ENCODE measurements at regions not wholly inside any gene's neighbourhood (a gene's known extent, or its start where the extent isn't known, plus 50 kb on each side); places are given as distances from the start of the nearest gene placed in this dataset.

DNA sequence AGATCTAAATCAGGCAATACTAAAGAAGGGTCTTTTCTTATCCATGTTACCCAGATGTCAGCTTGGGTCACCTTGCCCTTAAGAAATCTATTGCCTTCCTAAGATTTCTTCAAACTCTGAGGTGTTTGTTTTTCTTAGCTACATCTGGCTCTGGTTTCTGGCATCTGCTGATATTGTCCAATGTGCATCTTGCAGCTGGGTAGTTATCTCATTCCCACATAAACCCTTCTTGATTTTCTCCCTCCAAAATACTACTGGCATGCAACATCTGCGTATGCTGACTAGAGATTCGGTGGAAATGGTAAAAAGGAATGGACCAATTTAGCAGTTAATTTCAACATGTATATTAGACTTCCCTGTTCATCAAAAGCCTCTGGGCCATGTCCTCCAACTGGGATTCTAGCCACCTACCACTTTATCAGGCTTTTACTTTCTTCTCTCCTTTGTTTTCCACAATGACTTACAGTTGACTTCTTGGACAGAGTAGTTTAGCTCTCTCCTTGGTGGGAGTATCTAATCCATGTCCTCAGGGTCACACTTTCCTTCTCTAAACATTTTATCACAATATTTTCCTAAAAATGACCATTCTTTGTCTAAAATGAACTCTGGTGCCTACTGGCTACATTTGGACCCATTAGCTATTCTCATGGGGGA is 324.8 kb upstream of the FAR2 start:
- TF ChIP-seq, protein P1, sequence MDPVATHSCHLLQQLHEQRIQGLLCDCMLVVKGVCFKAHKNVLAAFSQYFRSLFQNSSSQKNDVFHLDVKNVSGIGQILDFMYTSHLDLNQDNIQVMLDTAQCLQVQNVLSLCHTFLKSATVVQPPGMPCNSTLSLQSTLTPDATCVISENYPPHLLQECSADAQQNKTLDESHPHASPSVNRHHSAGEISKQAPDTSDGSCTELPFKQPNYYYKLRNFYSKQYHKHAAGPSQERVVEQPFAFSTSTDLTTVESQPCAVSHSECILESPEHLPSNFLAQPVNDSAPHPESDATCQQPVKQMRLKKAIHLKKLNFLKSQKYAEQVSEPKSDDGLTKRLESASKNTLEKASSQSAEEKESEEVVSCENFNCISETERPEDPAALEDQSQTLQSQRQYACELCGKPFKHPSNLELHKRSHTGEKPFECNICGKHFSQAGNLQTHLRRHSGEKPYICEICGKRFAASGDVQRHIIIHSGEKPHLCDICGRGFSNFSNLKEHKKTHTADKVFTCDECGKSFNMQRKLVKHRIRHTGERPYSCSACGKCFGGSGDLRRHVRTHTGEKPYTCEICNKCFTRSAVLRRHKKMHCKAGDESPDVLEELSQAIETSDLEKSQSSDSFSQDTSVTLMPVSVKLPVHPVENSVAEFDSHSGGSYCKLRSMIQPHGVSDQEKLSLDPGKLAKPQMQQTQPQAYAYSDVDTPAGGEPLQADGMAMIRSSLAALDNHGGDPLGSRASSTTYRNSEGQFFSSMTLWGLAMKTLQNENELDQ (tag by site-specific recombination; IDR thresholded peaks at IDR 0.05; ENCODE audit: low read depth) = no peak
- TF ChIP-seq, protein P2, sequence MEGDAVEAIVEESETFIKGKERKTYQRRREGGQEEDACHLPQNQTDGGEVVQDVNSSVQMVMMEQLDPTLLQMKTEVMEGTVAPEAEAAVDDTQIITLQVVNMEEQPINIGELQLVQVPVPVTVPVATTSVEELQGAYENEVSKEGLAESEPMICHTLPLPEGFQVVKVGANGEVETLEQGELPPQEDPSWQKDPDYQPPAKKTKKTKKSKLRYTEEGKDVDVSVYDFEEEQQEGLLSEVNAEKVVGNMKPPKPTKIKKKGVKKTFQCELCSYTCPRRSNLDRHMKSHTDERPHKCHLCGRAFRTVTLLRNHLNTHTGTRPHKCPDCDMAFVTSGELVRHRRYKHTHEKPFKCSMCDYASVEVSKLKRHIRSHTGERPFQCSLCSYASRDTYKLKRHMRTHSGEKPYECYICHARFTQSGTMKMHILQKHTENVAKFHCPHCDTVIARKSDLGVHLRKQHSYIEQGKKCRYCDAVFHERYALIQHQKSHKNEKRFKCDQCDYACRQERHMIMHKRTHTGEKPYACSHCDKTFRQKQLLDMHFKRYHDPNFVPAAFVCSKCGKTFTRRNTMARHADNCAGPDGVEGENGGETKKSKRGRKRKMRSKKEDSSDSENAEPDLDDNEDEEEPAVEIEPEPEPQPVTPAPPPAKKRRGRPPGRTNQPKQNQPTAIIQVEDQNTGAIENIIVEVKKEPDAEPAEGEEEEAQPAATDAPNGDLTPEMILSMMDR (tag by site-specific recombination; IDR thresholded peaks at IDR 0.05) = no peak
- TF ChIP-seq, protein P3, sequence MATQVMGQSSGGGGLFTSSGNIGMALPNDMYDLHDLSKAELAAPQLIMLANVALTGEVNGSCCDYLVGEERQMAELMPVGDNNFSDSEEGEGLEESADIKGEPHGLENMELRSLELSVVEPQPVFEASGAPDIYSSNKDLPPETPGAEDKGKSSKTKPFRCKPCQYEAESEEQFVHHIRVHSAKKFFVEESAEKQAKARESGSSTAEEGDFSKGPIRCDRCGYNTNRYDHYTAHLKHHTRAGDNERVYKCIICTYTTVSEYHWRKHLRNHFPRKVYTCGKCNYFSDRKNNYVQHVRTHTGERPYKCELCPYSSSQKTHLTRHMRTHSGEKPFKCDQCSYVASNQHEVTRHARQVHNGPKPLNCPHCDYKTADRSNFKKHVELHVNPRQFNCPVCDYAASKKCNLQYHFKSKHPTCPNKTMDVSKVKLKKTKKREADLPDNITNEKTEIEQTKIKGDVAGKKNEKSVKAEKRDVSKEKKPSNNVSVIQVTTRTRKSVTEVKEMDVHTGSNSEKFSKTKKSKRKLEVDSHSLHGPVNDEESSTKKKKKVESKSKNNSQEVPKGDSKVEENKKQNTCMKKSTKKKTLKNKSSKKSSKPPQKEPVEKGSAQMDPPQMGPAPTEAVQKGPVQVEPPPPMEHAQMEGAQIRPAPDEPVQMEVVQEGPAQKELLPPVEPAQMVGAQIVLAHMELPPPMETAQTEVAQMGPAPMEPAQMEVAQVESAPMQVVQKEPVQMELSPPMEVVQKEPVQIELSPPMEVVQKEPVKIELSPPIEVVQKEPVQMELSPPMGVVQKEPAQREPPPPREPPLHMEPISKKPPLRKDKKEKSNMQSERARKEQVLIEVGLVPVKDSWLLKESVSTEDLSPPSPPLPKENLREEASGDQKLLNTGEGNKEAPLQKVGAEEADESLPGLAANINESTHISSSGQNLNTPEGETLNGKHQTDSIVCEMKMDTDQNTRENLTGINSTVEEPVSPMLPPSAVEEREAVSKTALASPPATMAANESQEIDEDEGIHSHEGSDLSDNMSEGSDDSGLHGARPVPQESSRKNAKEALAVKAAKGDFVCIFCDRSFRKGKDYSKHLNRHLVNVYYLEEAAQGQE (tag by site-specific recombination; IDR thresholded peaks at IDR 0.05) = no peak
- TF ChIP-seq IKZF3 (tag by site-specific recombination; IDR thresholded peaks at IDR 0.05) = no peak

Measured in HEK293 (cell line).